NCI-H2107 treated with DMSO at 0.1 percent for 48 hours (cell line): ENCODE measurements at regions not wholly inside any gene's neighbourhood (a gene's known extent, or its start where the extent isn't known, plus 50 kb on each side); places are given as distances from the start of the nearest gene placed in this dataset.

ENCODE experiments used
- DNase-seq: peaks from one replicate; lab custom pipeline; 2025; ENCODE audit not compliant: unreplicated experiment; lab: John Stamatoyannopoulos, UW

DNA sequence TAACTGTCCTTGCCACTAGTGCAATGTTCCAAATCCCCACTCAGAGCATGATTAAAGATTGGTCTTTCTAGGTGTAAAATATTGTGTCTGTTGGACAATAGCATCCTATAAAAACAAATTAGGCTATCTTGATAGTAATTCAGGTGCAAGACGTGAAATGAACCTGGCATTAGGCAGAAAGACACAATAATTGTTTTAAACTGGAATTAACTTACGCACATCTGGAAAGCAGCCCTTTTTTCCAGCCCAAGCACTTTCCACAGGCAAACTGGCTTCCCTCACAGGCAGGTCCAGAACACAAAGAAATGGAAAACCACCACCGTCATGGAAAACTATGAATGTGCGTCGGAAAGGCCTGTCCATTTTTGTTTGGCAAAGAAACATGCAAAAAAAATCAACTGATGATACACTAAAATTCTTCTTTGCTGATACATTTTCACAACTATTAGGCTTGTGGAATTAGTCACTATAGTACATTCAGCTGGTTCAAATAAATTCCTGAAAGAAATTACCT lies 474.7 kb upstream of the IL12A start:
- no peak for DNase-seq

DNA sequence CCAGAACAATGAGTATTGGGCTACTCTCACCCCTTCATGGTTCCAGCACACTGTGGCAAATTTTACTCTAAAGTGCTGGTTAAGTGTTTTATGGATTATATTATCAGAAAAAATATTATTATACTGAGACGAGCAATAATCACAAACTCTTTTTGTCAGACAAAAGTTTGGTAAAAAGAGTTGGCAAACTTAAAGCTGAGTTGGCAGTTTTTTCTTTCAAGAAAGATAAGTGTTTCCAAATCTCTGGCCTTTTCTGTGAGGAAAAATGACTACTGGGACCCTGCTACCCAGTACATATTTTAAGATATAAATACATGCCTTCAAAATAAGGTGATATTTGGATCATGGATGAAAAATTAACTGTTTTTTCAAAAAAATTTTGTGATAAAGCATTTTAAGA lies 471.5 kb upstream of the IL12A start:
- DNase-seq: no peak

DNA sequence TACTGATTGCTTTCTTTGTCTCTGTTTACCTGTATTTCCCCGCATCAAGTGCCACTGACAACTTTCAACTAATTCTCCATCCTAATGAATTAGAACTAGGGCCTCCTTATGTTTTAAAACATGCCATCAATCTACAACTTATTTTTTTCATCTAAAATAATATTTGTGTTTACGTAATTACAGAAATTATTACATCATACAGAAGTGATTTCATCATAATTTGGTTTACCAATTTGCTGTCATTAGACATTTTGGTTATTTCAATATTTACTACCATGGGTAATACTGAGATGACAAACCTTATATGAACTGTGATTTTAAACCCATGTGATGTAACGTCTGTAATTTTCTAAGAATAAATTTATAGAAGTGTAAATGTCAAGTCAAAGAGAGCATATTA lies 468.0 kb upstream of the IL12A start:
- DNase-seq: no peak

DNA sequence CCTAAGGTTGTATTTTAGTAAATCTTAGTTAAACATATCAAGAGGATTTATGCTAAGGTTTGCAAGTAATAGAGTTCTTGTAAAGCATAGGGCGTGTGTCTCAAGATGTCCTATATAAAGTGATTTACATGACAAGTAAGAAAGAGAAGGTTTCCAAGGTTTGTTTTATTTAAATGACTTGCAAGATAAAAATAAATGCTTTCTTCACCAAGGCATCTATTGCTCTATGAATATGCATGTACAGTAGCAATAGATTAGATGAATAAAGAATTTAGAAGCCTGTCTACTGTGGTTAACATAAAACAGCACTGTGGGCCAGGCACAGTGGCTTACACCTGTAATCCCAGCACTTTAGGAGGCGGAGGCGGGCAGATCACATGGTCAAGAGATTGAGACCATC lies 466.4 kb upstream of the IL12A start:
- DNase-seq: no peak

DNA sequence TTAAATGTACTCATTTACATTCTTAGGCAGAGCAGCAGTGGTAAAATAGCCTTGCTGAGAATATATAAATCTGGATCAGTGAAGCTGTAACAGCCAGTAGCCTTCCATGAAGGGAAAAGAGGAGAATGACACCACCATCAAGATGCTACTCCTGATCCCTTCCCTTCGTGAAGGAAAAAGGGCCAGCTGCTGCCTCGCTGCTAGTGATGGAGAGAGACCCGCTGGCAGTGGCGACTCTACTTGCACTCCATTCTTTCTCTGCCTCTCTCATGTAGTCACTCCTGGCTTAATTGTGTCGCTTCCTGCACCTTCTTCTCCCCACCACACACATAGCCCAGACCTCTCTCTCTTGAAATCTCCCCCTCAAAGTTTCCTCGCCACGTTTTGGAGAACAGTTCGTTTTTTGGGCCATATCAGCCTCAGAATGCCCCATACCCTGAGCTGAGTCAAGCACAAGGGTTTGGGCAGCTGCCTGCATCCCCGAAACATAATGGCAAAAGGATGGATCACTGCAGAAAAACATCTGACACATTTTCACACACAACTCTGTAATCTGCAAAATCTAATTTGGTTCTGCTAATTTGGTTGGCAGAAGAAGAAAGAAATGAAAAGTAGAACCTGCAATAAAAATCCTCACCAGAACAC lies 460.3 kb upstream of the IL12A start:
- no peak for DNase-seq

DNA sequence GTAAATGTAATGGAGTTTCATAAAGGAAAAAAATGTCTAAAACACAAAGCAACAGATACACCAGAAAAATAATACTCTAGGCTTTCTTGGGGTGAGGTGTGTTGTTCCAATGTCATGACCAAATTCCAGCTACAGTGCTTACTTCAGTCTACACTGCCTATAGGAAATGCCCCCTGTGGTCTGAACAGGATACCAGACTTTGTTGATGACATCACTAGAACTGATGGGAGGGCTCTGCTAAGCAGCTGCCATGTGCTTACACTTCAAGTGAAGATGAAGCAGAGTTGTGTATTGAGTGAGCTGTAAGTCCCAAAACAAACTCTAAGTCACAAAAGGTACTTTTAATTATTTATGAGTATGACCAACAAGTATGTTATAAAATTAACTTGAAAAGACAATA lies 456.1 kb upstream of the IL12A start:
- no peak for DNase-seq

DNA sequence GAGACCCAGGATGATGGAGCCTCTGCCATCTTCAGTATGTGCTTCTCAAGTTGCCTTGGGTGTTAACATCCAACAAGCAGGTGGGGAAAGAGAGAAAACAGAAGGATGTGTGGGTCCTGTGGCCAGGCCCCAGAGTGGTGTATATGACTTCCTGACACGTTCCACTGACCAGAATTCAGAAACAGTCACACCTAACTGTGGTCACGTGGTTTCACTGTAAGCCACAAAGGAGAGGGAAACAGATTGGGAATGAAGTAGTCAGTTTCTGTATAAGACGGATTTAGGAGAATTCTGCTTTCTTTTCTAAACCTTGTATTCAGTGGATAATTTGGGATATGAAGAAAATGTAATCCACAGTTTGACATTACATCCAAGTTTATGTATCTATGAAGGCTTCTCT lies 454.1 kb upstream of the IL12A start:
- DNase-seq: no peak

DNA sequence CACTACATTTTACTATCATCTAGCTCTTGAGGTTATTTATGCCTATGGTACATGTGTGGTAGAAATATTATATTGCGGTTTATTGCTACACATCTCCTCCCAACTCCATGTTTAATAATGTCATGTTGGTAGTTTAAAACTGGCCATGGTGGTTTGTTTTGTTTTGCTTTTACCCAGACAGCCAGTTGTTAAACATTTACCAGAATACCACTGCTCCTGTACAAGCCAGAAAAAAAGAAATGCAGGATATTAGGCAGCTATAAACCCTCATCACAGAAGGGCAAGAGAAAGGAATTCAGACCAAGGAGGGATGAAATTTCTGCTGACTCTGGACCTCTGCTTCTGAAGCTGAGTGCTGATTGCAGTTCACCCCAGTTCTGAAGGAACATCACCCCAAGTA lies 451.8 kb upstream of the IL12A start:
- DNase-seq: no peak

DNA sequence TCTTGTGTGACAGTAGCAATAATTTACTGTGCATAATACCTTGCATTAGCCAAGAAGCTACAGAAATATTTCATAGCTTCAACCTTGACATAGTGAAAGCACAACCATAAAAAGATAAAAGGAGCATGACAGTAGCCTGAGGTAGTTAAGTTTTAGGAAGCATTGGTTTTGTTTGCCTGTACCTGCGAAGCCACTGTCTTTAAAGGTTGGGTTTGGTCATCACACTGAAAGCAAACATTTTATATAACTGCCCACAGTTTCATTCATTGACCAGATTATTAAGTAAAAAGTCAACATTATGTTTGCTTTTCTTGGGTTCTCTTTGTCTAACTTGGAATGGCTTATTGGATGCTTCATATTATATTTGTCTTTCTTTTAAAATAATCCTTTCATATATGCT lies 450.1 kb upstream of the IL12A start:
- no peak for DNase-seq

DNA sequence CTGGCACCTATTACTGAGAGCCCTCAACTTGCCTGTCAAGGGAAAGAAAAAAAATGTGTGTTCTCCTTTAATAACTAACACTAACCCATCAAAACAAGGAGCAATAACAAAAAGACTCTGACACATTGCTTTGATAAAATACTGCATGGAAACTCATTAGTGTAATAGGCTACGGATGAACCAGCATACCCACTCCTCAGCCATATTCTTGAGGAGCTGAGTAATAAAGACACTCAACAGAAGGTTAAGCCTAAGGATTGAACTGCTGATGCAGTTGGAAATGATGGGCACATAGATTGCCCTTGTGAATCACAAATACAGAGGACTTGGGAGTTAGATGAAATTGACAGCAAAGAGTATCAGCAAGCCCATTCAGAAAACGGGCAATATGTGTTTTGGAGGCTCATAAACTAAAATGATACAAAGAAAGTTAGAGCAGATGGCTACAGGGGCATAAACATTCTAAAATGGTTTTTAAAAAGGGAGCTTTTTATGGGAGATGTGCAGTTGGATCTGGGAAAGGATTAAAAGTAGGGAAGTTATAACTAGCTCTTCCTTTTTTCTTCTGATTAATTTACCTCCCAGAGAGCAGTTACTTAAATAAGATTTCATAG lies 447.6 kb upstream of the IL12A start:
- no peak for DNase-seq

DNA sequence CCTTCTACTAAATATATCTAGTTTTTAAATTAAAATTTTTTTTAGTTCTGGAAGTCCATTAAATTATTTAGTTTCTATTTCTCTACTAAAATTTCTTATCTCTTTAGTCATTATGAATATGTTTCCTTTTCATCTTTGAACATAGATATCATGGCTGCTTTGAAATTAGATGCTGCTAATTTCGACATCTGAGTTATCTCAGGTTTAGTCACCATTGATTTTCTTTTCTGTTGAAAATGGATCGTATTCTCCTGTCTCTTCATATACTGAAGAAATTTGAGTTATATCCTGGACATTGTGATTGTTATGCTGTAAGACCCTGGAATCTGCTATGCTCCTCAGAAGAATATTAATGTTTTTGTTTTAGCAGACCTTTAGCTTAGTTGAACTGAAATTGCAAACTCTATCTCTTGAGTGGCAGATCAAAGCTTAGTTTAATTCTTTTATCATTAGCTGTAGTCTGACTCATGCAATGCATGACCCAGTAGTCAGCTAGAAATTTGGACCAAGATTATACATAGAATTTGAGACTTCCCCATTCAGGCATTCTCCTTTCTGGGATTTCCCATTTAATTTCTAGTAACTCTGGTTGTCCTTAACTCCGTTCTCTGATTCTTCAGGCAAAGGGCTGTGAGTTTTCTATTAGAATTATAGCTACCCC lies 439.8 kb upstream of the IL12A start:
- no peak for DNase-seq

DNA sequence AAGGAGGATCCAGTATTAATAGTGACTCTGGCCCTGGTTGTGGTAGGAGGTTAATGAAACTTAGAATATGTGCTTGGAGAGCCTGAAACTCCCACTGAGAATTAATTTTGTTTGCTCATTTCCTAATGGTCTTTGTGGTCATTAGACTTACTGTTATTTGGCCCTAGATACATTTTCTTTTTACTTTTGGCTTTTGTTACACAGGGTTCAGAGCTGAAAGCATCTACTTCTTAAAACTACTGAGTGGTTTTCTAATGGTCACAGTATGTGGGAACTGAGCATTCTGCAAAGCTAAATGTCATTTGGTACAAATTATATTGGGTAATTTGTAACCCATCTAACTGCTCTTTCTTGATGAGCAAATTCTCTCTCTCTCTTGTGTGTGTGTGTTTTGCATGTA lies 433.4 kb upstream of the IL12A start:
- no peak for DNase-seq

DNA sequence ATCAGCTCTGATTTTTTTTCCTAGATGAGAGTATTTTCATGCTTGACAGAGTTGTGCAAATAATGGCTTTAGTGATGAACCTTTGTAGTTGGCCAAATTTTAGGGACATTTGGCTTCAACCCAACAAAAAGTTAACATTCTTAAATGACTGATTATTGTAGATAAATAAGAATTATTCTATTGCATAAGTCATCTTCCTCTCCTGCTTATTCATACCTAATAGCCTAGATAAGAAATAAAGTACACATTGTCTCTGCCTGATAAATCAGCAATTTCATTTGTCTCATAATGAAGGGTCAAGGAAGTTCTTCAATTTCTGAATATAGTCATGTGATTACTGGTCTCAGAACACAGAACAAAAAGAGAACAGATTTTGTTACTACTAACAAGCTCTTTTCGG lies 428.9 kb upstream of the IL12A start:
- DNase-seq: no peak

DNA sequence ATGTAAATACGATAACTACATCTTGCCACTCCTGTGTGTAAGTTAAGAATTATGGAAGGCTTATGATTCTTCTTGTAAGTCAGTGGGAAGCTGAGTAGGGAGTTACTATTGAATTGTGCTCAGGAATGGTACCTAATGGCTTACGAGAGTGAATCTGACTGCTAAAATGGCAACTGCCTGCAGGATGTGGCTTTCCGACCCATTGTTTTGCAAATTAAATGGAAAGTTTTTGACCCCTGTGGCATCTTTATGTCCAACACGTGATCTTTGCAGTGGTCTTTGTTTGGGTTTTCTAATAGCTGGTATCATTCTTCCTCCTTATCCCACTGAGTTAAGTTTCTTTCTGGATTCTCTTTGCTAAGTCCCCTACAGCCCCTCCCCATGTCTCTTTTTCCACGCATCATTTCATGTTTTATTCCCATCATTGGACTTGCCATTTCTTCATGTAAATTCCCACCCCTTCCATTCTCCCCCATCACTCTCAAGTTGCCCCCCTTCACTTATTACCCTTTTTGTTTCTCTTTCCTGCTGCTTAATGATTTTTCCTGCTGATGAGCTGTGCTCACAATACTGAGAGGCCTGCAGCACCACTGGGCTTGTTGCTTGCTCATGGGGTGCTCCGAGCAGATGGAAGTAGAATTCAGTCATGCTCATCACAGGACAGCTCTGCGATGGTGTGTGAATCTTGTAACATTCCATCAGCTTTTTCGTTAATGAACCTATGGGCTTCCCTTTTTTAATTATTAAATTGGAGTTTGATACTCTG lies 428.2 kb upstream of the IL12A start:
- no peak for DNase-seq

DNA sequence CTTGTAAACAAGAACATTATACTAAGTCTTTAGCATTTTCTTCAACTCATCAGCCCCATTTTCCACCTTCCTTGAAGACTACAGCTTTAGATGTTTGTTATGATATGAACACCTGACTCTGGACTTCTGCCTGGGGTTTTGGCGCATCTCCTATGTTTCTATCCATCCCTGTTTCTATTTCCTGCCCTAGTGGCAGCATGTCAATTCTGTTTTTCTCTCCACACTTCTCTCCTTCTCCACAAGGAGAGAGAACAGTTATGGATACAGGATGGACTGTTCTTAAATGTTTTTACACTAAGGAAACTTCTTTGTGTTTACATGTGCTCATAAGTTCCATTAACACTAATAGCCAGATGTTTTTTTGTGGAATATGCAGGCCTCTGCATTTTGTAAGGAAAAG lies 423.3 kb upstream of the IL12A start:
- no peak for DNase-seq

DNA sequence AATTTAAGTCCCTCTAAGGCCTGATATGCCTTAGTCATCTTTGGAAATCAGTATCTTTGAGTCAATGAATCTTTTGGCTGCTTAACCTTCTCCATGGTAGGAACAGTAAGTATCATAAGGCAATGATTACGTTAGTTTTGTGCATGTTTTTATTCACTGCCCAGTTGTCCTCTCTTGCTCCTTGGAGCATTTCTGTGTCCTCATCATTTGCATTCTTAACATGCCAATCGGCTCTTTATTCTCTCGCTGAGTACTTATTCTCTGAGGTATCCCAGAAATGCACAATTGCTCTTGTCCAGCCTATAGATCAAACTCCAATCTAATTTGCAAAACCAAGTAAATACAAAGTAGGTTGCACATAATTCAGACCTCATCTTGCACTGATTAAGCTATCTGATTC lies 405.0 kb upstream of the IL12A start:
- no peak for DNase-seq

DNA sequence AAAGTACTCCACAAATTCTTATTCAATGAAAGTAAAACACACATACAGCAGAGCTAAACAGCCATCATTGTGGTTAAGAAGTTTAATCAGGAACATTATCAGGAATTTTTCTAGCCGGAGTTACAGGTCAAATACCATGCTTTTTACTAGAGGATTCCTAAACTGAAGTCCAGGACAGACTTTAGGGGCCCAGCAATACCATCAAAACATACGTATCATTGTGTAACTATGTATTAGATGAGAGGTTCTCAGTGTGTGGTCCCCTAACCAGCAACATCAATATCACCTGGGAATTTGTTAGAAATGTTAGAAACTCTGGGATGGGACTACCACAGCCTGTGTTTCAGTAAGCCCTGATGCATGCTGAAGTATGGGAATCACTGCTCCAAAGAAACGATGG lies 404.2 kb upstream of the IL12A start:
- no peak for DNase-seq

DNA sequence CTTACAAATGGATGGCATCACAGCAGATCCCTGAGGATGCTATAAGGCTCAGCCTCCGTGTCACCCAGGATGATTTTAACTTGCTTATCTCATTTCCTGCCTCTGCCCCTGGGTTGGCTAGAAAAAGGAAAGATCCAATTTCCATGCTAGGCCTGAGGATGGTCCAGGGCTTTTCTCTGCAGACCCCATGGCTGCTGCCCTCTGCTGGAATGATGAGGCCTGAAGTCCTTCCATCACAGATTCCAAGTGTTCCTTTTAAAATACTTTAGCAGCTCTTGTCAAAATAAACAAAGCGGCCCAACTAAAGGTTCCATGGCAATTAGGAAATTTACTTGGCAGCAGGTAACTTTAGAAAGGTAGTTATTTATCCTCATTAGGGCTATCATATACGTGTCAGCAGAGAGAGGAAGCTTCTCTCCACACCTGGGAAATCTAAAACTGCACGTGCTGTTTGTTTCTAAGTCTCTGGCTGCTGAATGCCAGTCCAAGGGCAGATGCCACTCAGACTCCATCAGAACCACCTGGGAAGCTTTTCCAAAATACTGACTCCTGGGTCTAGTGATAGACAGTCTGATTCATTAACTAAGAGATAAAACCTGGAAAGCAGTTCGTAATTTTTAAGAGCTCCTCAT lies 401.9 kb upstream of the IL12A start:
- no peak for DNase-seq

DNA sequence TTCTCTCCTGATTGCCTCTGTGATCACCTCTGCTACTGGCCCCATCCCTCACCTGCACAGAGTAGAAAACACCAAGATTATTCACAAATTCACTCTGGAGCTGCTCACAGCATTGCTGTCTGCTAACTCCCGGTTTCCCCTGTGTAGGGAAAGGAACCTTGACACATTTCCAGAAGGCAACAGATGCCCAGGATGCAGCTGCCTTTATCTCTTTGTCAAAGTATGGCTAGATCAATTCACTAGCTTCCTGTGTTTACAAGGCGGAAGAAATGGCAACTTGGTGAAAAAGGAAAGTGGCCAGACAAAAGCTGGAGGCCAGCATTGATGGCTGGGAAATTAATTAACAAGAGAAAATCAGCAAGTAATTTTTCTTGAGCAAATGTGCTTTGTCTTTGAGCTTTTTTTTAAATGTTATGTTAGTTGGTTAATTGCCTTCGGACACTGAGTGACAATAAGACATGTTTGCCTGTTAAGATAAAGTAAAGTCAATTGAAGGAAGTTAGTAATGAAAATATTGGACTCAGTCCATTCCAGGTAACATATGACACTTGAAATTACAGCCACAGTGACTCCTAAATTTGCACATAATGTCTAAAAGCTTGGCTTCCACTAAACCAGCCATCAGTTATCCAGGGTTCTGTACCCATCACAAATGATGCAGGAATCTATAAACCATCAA lies 394.6 kb upstream of the IL12A start:
- no peak for DNase-seq

DNA sequence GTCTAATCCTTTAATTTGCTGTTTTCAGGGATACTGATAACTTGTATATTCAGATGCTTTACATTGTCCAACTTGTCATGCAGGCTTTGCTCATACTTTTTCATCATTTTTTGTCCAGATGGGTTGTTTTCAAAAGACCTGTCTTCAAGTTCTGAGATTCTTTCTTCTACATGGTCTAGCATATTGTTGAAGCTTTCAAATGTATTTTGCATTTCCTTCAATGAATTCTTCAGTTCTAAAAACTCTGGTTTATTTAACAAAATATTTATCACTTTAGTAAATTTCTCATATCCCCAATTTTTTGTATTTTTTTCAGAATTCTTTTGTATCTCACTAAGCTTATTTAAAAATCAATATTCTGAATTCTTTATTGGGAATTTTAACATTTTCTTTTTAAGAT lies 388.3 kb upstream of the IL12A start:
- DNase-seq: no peak

DNA sequence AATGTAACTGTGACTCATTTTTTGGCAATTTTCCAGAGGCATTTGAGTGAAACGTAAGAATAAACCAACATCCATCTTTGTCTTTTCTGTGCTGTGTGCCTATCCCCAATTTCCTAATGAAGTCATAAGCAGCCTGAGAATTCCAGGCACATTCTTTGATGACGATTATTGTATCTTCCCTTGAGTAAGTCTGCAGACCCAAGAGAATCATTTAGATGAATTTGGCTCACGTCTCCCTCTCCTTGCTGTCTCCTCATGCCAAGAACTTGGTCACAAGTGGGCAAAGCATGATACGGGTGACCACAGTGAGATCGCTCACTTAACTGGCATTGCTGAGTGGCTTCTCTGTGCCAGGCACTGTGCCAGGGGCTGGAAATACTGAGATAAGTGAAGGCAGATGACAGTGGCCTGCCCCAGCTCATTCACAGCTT lies 384.5 kb upstream of the IL12A start:
- no peak for DNase-seq
